ENCODE measurements at regions not wholly inside any gene's neighbourhood (a gene's known extent, or its start where the extent isn't known, plus 50 kb on each side); places are given as distances from the start of the nearest gene placed in this dataset.
"Not testable (repeated sequence)": the region's sequence is repeated elsewhere in the genome, so short reads cannot be mapped to it uniquely, and the experiment has no call there.

- DNase-seq = no peak
These were observed 531.6 kb downstream of the PTPRU start for GRCh38 chr1:29767769-29768425.

- no peak for DNase-seq
These were observed 530.9 kb downstream of the PTPRU start for GRCh38 chr1:29767088-29767685.

GRCh38 chr1:29762635-29763034 is 526.3 kb downstream of the PTPRU start:
- no peak for DNase-seq

GRCh38 chr1:29761159-29761928 is 525.0 kb downstream of the PTPRU start:
- no peak for DNase-seq

GRCh38 chr1:29760067-29760564 is 523.8 kb downstream of the PTPRU start:
- DNase-seq = no peak

GRCh38 chr1:29758781-29759499 is 522.6 kb downstream of the PTPRU start:
- no peak for DNase-seq

- no peak for DNase-seq
These were observed 521.8 kb downstream of the PTPRU start for GRCh38 chr1:29757866-29758780.

GRCh38 chr1:29756901-29757725 is 520.8 kb downstream of the PTPRU start:
- no peak for DNase-seq

GRCh38 chr1:29756498-29756897 is 520.2 kb downstream of the PTPRU start:
- DNase-seq = no peak

- no peak for DNase-seq
These were observed 519.8 kb downstream of the PTPRU start for GRCh38 chr1:29756085-29756484.

- not testable (repeated sequence) for DNase-seq
These were observed 519.2 kb downstream of the PTPRU start for GRCh38 chr1:29755412-29756015.

- DNase-seq = no peak
These were observed 518.5 kb downstream of the PTPRU start for GRCh38 chr1:29754573-29755375.

GRCh38 chr1:29753771-29754572 is 517.6 kb downstream of the PTPRU start:
- DNase-seq = no peak

GRCh38 chr1:29753244-29753643 is 516.9 kb downstream of the PTPRU start:
- DNase-seq = no peak

GRCh38 chr1:29752141-29752540 is 515.8 kb downstream of the PTPRU start:
- DNase-seq = no peak

- no peak for DNase-seq
These were observed 513.0 kb downstream of the PTPRU start for GRCh38 chr1:29749024-29749945.

- no peak for DNase-seq
These were observed 510.9 kb downstream of the PTPRU start for GRCh38 chr1:29747196-29747595.

All from CD4-positive, alpha-beta T cell treated with Interleukin-12 subunit alpha and Interleukin-12 subunit beta, for 1 hour (primary cell).